IMR-90 (cell line): ENCODE measurements at regions not wholly inside any gene's neighbourhood (a gene's known extent, or its start where the extent isn't known, plus 50 kb on each side); places are given as distances from the start of the nearest gene placed in this dataset.

Experiments
- ATAC-seq: fragments of 200-7000 bp; cut with Tn5 transposase; 2 replicates; pipeline ENCODE4 v1.9.1; 2020; ENCODE audit warnings: low read depth, mild to moderate bottlenecking, moderate library complexity
- BruUV-seq: library from RNA; stranded (reverse); fragments of 400-500 nt; replicated peaks from 2 replicates; lab custom pipeline; 2021; lab: Mats Ljungman, UMichigan
- CTCF ChIA-PET: fragments of 300-600 bp; formaldehyde crosslinking; extraction: SDS; loops from one replicate; lab custom pipeline; 2021; ENCODE audit warnings: antibody characterized with exemption; lab: Yijun Ruan, JAX
- POLR2A ChIA-PET: fragments of 300-600 bp; sonication (Branson Sonifier 250); formaldehyde crosslinking; loops from one replicate; lab custom pipeline; 2022; ENCODE audit warnings: antibody characterized with exemption; ENCODE audit not compliant: unreplicated experiment; lab: Charles Lee
- DNase-seq: peaks from one replicate; pipeline ENCODE4 v3.0.0; 2013
- H2AFZ ChIP-seq: replicated peaks from 2 replicates; pipeline ENCODE3; 2013; ENCODE audit warnings: low read length, mild to moderate bottlenecking; ENCODE audit not compliant: poor library complexity
- H2AK5ac ChIP-seq: 2 replicates; pipeline ENCODE4 v1.6.1; 2013; ENCODE audit warnings: low read depth, low read length, inconsistent platforms
- H2AK9ac ChIP-seq: replicated peaks from 2 replicates; pipeline ENCODE3; 2013; ENCODE audit warnings: mild to moderate bottlenecking, low read depth, low read length, moderate library complexity; ENCODE audit not compliant: poor library complexity
- H2BK120ac ChIP-seq: 2 replicates; pipeline ENCODE4 v1.6.1; 2013; ENCODE audit warnings: low read depth, low read length, inconsistent platforms
- H2BK15ac ChIP-seq: 3 replicates; pipeline ENCODE4 v1.6.1; 2013; ENCODE audit warnings: low read depth, low read length, inconsistent platforms
- H2BK20ac ChIP-seq: 2 replicates; pipeline ENCODE4 v1.6.1; 2013; ENCODE audit warnings: low read depth, mild to moderate bottlenecking, inconsistent platforms, low read length, moderate library complexity
- H2BK5ac ChIP-seq: 2 replicates; pipeline ENCODE4 v1.6.1; 2013; ENCODE audit warnings: mild to moderate bottlenecking, low read depth, low read length, inconsistent platforms; ENCODE audit not compliant: poor library complexity, severe bottlenecking
- H3K14ac ChIP-seq: replicated peaks from 2 replicates; pipeline ENCODE4 v1.6.1; 2013; ENCODE audit warnings: low read depth, low read length, inconsistent platforms
- H3K18ac ChIP-seq: 2 replicates; pipeline ENCODE4 v1.6.1; 2013; ENCODE audit warnings: low read depth, low read length, control low read depth
- H3K23ac ChIP-seq: 2 replicates; pipeline ENCODE4 v1.6.1; 2013; ENCODE audit warnings: low read depth, low read length, inconsistent platforms
- H3K27ac ChIP-seq: 2 replicates; pipeline ENCODE4 v1.5.1; 2013; ENCODE audit warnings: mild to moderate bottlenecking, control low read depth, low read length; ENCODE audit not compliant: insufficient read depth
- H3K27me3 ChIP-seq: 2 replicates; pipeline ENCODE4 v1.6.1; 2013; ENCODE audit warnings: low read length; ENCODE audit not compliant: control insufficient read depth, insufficient read depth
- H3K36me3 ChIP-seq: 2 replicates; pipeline ENCODE4 v1.6.1; 2013; ENCODE audit warnings: low read length, mixed read lengths; ENCODE audit not compliant: control insufficient read depth, insufficient read depth
- H3K4ac ChIP-seq: 2 replicates; pipeline ENCODE4 v1.6.1; 2013; ENCODE audit warnings: low read depth, low read length, inconsistent platforms
- H3K4me1 ChIP-seq: 2 replicates; pipeline ENCODE4 v1.6.1; 2013; ENCODE audit warnings: low read length, mixed read lengths; ENCODE audit not compliant: control insufficient read depth, insufficient read depth
- H3K4me2 ChIP-seq: 2 replicates; pipeline ENCODE4 v1.6.1; 2013; ENCODE audit warnings: low read depth, mild to moderate bottlenecking, control low read depth, low read length, moderate library complexity
- H3K4me3 ChIP-seq: 2 replicates; pipeline ENCODE4 v1.5.1; 2013; ENCODE audit warnings: low read depth, mild to moderate bottlenecking, control low read depth, low read length, moderate library complexity; ENCODE audit not compliant: insufficient read depth
- H3K56ac ChIP-seq: 2 replicates; pipeline ENCODE4 v1.6.1; 2013; ENCODE audit warnings: low read length, inconsistent platforms; ENCODE audit not compliant: insufficient read depth; ENCODE audit errors: extremely low read depth
- H3K79me1 ChIP-seq, 2 experiments: 2 replicates each; pipeline ENCODE4 v1.6.1; 2013; ENCODE audit warnings: low read length in 2 of 2, inconsistent platforms in 1 of 2, low read depth in 1 of 2
- H3K9ac ChIP-seq: 2 replicates; pipeline ENCODE4 v1.6.1; 2013; ENCODE audit warnings: low read depth, low read length, control low read depth
- H3K9me1 ChIP-seq: 2 replicates; pipeline ENCODE4 v1.6.1; 2013; ENCODE audit warnings: low read length, inconsistent platforms; ENCODE audit not compliant: insufficient read depth
- H3K9me3 ChIP-seq: 2 replicates; pipeline ENCODE4 v1.6.1; 2013; ENCODE audit warnings: low read length; ENCODE audit not compliant: control insufficient read depth, insufficient read depth
- H4K20me1 ChIP-seq: 2 replicates; pipeline ENCODE4 v1.6.1; 2013; ENCODE audit warnings: low read length, inconsistent platforms; ENCODE audit not compliant: insufficient read depth
- H4K5ac ChIP-seq: 2 replicates; pipeline ENCODE4 v1.6.1; 2013; ENCODE audit warnings: mild to moderate bottlenecking, low read depth, low read length, control low read depth
- H4K8ac ChIP-seq, 2 experiments: 2 replicates each; pipeline ENCODE4 v1.6.1; 2013; ENCODE audit warnings: low read depth in 2 of 2, low read length in 2 of 2, control low read depth in 1 of 2, inconsistent platforms in 1 of 2
- H4K91ac ChIP-seq: 2 replicates; pipeline ENCODE4 v1.6.1; 2013; ENCODE audit warnings: low read depth, low read length, inconsistent platforms; ENCODE audit not compliant: insufficient read depth
- BHLHE40 ChIP-seq: fragments of 150-350 bp; IDR thresholded peaks from 2 replicates; pipeline ENCODE4 v1.6.1; 2016; ENCODE audit warnings: mild to moderate bottlenecking, low read depth, low read length
- CEBPB ChIP-seq: IDR thresholded peaks from 2 replicates; pipeline ENCODE4 v1.6.1; 2012; ENCODE audit warnings: low read depth, low read length, improper control_type of control experiment
- CTCF ChIP-seq: conservative IDR thresholded peaks from 2 replicates; pipeline ENCODE4 v1.5.1; 2012; ENCODE audit warnings: mild to moderate bottlenecking, low read depth, low read length, improper control_type of control experiment
- ELK1 ChIP-seq: fragments of 150-350 bp; IDR thresholded peaks from 2 replicates; pipeline ENCODE4 v1.6.1; 2016; ENCODE audit warnings: low read depth, mild to moderate bottlenecking, low read length, moderate library complexity, borderline replicate concordance
- FOS ChIP-seq: fragments of 150-350 bp; IDR thresholded peaks from 2 replicates; pipeline ENCODE4 v1.6.1; 2016; ENCODE audit warnings: low read depth, low read length
- MAFK ChIP-seq: IDR thresholded peaks from 2 replicates; pipeline ENCODE4 v1.6.1; 2012; ENCODE audit warnings: low read depth, low read length, improper control_type of control experiment
- MAZ ChIP-seq: IDR thresholded peaks from 2 replicates; pipeline ENCODE4 v1.6.1; 2012; ENCODE audit warnings: low read depth, mild to moderate bottlenecking, low read length, improper control_type of control experiment, moderate library complexity, borderline replicate concordance
- MXI1 ChIP-seq: IDR thresholded peaks from 2 replicates; pipeline ENCODE4 v1.6.1; 2012; ENCODE audit warnings: low read depth, mild to moderate bottlenecking, low read length, moderate library complexity, borderline replicate concordance
- NFE2L2 ChIP-seq: fragments of 150-350 bp; IDR thresholded peaks from 2 replicates; pipeline ENCODE4 v1.6.1; 2016; ENCODE audit warnings: low read depth, mild to moderate bottlenecking, low read length
- POLR2A ChIP-seq: IDR thresholded peaks from 2 replicates; pipeline ENCODE4 v1.6.1; 2012; ENCODE audit warnings: mild to moderate bottlenecking, low read depth, low read length
- RAD21 ChIP-seq: IDR thresholded peaks from 2 replicates; pipeline ENCODE4 v1.6.1; 2012; ENCODE audit warnings: low read length, improper control_type of control experiment
- RCOR1 ChIP-seq: IDR thresholded peaks from 2 replicates; pipeline ENCODE4 v1.6.1; 2012; ENCODE audit warnings: mild to moderate bottlenecking, low read length, improper control_type of control experiment; ENCODE audit not compliant: insufficient replicate concordance
- RFX5 ChIP-seq: IDR thresholded peaks from 2 replicates; pipeline ENCODE4 v1.8.0; 2012; ENCODE audit warnings: low read depth, mild to moderate bottlenecking, low read length, moderate library complexity
- SMC3 ChIP-seq: fragments of 150-350 bp; IDR thresholded peaks from 2 replicates; pipeline ENCODE4 v1.6.1; 2016; ENCODE audit warnings: low read depth, mild to moderate bottlenecking, antibody characterized with exemption, low read length, moderate library complexity
- WGBS, 2 experiments: methylation state at CpG; one replicate each; pipeline versions ENCODE4 v1.1.5 to v1.1.7; 2013; ENCODE audit warnings: missing lambda C conversion rate in 2 of 2; ENCODE audit not compliant: insufficient read length in 1 of 2; ENCODE audit errors: extremely low coverage in 2 of 2; 5-methylcytosine and 5-hydroxymethylcytosine counted together
- dilution Hi-C: fragments of 300-500 bp; cut with HindIII; formaldehyde crosslinking; loops from one replicate; pipeline ENCODE4 v1.14.3; 2018; ENCODE audit warnings: low sequenced_read_pairs; ENCODE audit not compliant: unreplicated experiment
- in situ Hi-C: fragments of 300-500 bp; cut with MboI; formaldehyde crosslinking; loops from 3 replicates; pipeline ENCODE4 v1.14.3; 2019; ENCODE audit warnings: low sequenced_read_pairs, inconsistent platforms, mixed read lengths
- intact Hi-C: fragments of 100-400 bp; cut with micrococcal nuclease; formaldehyde crosslinking; loops from 2 replicates; pipeline ENCODE4 v1.10.0; 2022

GRCh38 chr22:45112136-45112879 lies 51.4 kb upstream of the NUP50 start:
- intact Hi-C loops (no loop called here), in situ Hi-C loops (no loop called here), dilution Hi-C loops (no loop called here)
- Histone ChIP-seq H4K20me1 (no peaks in the 10 kb centered on the region), H3K23ac (no peak overlapping the region), H2BK20ac (no peak overlapping the region), H3K9me1 (no peaks in the 10 kb centered on the region), H2BK5ac (no peak overlapping the region), H2AK5ac (no peak overlapping the region), H4K91ac (no peak overlapping the region), H3K4me1 (no peaks in the 10 kb centered on the region), H3K4me3 (no peak overlapping the region), H2BK15ac (no peak overlapping the region), H3K4ac (no peak overlapping the region), H2AK9ac (no peak overlapping the region), H3K27ac (no peak overlapping the region), H4K5ac (no peak overlapping the region), H3K27me3 (0 out of 2 replicates have a peak, but pooled peaks cover 2% of the 10 kb centered on the region), H3K9ac (no peak overlapping the region), H3K36me3 (no peaks in the 10 kb centered on the region), H3K18ac (peak overlapping the region; percentile 15; the same call in 1 of the 2 replicates), H3K9me3 (peaks cover 8% of the 10 kb centered on the region), H4K8ac (no peak overlapping the region), H2BK120ac (0 out of 2 replicates have a peak overlapping the region, but pooled peaks have one; percentile 38), H3K56ac (no peak overlapping the region), H2AFZ (peak overlapping the region; percentile 59), H3K79me1 (no peaks in the 10 kb centered on the region), H3K14ac (no peak overlapping the region), H3K4me2 (no peak overlapping the region)
- CTCF ChIA-PET, result interaction anchor here (0.6 to 1.3 kb wide), 2 partner anchors 8 to 107 kb away, joined by 3 to 5 read pairs; no protein-coding TSS in a partner anchor
- WGBS, 2 experiments, result 40% methylated on average over 1 of the region's 5 CpGs; no CpG with 5 or more reads in 1 of the 2 experiments
- DNase-seq (peak; percentile 84), ATAC-seq (peak; percentile 84)
- POLR2A ChIA-PET, result interaction anchor here (0.6 kb wide), 1 partner anchor 11 kb away, joined by 5 read pairs; no protein-coding TSS in a partner anchor
- BruUV-seq, result no TSS peak
- TF ChIP-seq MAZ (no peak), RCOR1 (peak; percentile 62), RAD21 (no peak), RFX5 (no peak), NFE2L2 (no peak), SMC3 (no peak), CEBPB (no peak), MXI1 (0 out of 2 replicates have a peak, but pooled peaks have one; percentile 44), MAFK (peak; percentile 7; the same call in 1 of the 2 replicates), POLR2A (no peak), CTCF (no peak), FOS (peak; percentile 18), BHLHE40 (peak; percentile 86), ELK1 (no peak)
